Tibial nerve (tissue), 3 donors: ENCODE measurements at regions not wholly inside any gene's neighbourhood (a gene's known extent, or its start where the extent isn't known, plus 50 kb on each side); places are given as distances from the start of the nearest gene placed in this dataset.

Experiments used
- POLR2A ChIP-seq, 2 donors: fragments of 450-650 bp; IDR thresholded peaks; one replicate each; pipeline ENCODE4 v1.6.1; 2017; ENCODE audit warnings: antibody characterized with exemption in 2 of 2, mild to moderate bottlenecking in 2 of 2, moderate library complexity in 2 of 2
- TF ChIP-seq, protein P1 (sequence below), 5 experiments: fragments of 200-600 bp in 3 of 5; fragments of 450-650 bp in 2 of 5; sonication (generic) in 3 of 5; IDR thresholded peaks; one replicate each; pipeline ENCODE4 v1.5.1; 2016 to 2019; ENCODE audit warnings: antibody characterized with exemption in 5 of 5, mild to moderate bottlenecking in 3 of 5, moderate library complexity in 2 of 5

DNA sequence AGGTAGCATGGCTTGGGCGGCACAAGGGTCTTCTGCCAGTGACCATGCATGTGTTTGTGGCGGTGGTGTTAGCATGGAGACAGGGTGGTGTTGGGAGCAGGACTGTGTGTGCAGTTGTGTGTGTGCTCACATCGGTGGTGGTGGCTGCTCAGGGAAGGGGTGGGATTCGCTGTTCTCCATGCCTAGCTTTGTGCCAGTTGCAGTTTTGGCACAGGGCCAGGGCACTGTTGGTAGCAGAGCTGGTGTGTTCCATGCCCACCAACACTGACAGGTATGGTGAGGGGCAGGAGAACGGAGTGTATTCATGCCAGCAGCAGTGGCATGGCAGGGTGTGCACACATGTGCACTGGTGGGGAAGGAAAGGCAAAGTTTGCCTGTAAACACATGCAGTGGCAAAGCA, 77.3 kb upstream of the TEKT1 start:
- TF ChIP-seq, protein P1, sequence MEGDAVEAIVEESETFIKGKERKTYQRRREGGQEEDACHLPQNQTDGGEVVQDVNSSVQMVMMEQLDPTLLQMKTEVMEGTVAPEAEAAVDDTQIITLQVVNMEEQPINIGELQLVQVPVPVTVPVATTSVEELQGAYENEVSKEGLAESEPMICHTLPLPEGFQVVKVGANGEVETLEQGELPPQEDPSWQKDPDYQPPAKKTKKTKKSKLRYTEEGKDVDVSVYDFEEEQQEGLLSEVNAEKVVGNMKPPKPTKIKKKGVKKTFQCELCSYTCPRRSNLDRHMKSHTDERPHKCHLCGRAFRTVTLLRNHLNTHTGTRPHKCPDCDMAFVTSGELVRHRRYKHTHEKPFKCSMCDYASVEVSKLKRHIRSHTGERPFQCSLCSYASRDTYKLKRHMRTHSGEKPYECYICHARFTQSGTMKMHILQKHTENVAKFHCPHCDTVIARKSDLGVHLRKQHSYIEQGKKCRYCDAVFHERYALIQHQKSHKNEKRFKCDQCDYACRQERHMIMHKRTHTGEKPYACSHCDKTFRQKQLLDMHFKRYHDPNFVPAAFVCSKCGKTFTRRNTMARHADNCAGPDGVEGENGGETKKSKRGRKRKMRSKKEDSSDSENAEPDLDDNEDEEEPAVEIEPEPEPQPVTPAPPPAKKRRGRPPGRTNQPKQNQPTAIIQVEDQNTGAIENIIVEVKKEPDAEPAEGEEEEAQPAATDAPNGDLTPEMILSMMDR (IDR thresholded peaks at IDR 0.05), result no peak
- TF ChIP-seq POLR2A (IDR thresholded peaks at IDR 0.05), result no peak
